HG02623 (cell line): ENCODE measurements at regions not wholly inside any gene's neighbourhood (a gene's known extent, or its start where the extent isn't known, plus 50 kb on each side); places are given as distances from the start of the nearest gene placed in this dataset.
"Not testable (repeated sequence)": the region's sequence is repeated elsewhere in the genome, so short reads cannot be mapped to it uniquely, and the experiment has no call there.

Experiments used
- ATAC-seq: cut with Tn5 transposase; IDR thresholded peaks from one replicate; pipeline ENCODE4 v1.9.1; 2021; ENCODE audit warnings: moderate library complexity; ENCODE audit not compliant: unreplicated experiment

DNA sequence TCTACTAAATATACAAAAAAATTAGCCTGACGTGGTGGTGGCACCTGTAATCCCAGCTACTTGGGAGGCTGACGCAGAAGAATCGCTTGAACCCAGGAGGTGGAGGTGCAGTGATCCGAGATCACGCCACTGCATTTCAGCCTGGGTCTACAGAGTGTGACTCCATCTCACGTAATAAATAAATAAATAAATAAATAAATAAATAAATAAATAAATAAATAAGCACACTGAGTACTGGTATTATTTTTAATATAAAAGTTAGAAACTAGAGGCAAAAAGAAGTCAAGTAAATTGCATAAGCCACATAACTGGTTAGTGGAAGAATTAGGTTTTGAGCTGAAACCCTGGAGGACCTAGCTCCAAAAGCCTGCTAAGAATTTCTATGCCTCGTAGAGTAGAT is 1262.7 kb upstream of the PABPC4L start:
- no peak for ATAC-seq

DNA sequence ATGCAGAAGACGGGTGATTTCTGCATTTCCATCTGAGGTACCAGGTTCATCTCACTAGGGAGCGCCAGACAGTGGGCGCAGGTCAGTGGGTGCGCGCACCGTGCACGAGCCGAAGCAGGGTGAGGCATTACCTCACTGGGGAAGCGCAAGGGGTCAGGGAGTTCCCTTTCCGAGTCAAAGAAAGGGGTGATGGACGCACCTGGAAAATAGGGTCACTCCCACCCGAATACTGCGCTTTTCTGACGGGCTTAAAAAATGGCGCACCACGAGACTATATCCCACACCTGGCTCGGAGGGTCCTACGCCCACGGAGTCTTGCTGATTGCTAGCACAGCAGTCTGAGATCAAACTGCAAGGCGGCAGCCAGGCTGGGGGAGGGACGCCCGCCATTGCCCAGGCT is 1246.0 kb upstream of the PABPC4L start:
- ATAC-seq: not testable (repeated sequence)

DNA sequence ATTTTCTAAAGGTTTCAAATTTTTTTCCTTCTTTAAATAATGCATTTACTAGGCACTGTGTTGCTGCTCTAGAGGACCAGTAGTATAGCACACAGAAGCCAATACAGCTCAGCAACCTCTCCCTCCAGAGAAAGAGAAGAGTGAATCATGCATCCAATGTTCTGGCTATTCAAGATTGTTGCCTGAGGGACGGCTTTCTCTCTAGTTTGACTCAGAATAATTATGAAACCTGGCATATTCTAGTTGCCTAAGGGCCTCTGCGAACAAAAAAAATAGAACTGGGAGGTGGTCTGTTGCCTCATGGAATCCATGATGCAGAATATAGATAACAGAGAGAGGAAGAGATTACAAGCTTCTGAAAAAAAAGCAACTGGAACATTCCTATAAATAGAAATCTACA is 1233.3 kb upstream of the PABPC4L start:
- ATAC-seq: no peak

DNA sequence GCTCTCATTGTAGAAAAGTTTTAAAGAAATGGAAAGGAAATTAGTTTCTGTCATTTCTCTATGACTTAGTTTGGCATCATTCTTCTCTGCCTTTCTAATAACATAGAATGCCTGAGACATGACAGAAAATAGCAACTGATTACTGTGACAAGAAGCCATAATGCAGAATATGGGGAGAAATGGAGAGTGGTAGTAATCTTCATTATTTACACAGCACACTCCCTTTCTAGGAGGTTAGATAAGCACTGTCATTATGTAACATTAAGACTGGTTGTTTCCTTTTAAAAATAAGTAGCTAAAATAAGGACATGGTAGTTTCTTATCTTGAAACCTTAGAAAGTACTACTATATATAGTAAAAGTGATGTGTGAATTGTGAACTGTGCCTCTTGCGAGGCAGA is 1227.9 kb upstream of the PABPC4L start:
- no peak for ATAC-seq

DNA sequence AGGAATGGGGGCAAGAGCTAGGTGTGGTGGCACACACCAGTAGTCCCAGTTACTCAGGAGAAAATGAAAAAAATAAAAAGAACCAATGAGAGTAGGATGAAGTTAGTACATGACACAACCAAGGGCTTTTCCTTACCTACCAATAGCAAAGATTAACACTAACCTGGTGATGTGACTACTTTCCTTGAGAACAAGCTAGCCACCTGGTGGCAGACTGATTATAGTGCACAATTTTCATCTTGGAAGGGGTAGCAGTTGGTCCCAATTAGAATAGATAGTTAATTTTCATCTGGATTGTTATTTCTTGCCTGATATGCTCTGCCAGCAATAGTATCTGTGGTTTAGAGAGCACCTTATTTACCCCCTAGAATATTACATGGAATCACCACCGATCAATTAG is 1216.8 kb upstream of the PABPC4L start:
- ATAC-seq: peak; percentile 79

DNA sequence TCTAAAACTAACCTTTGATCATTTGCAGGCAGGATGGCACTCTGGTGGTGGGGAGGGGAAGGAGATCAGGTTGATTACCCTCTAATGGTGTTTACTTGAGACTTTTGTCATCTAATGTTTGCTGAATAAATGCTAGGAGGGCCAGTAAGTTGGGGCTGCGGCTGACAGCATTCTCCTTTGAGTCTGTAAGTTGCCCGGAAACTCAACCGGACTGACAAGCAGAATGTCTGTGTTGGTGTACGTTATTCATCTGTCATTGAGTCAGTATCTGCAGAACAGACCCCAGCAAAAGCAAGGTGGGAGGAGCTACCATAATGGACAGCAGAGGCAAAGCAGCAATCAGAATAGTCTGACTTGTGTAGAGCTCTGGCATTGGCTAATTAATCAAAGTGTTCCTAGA is 1210.6 kb upstream of the PABPC4L start:
- no peak for ATAC-seq

DNA sequence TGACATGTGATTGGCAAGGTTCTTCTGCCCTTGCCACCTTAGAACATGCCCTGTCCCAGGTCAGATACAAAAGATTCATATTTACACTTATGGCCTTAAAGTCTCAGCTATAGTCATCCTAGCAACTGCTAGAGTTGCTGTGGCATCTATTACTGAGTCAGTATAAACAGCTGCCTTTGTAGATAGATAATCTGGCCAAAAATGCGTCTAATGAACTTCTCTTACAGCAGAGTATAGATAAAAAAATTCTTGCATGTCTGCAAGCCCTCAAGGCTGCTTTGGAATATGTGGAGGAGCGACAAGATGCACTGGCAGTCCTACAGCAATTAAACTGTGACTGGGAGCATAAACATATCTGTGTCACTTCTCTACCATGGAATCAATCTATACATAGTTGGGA is 1209.7 kb upstream of the PABPC4L start:
- ATAC-seq: no peak

DNA sequence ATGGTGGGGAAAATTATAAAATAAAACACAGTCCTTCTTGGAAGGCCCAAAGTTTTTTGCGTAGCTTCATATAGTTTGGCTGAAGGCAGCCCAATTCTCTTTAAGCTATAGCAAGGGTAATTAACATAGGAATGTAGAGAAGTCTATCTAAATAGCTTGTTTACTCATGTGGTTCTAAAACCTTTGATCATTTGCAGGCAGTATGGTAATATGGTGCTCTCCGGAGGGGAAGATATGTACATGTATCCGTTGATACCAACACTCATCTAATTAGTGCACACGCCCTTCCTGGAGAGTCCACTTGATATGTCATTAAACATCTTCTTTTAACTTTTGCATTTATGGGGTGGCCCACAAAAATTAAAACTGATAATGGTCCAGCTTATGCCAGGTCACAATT is 1207.7 kb upstream of the PABPC4L start:
- not testable (repeated sequence) for ATAC-seq

DNA sequence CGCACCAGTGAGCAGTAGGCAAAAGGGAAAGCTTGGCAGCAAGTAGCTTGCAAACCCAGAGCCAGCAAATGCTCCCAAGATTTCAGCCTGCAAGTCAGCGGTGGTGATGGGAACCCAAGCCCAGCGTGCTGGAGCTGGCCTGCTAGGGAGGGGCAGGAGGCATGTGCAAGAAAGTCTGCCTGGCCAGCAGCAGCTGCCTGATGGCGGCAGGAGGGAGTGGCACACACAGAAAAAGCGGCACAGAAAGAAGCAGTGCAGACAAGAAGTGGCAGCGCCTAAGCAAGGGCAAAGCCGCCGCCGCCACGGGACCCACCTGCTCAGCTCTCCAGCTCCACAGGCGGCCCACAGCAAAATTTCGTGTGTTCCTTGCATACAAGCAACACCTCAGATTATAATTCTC is 1206.5 kb upstream of the PABPC4L start:
- no peak for ATAC-seq

DNA sequence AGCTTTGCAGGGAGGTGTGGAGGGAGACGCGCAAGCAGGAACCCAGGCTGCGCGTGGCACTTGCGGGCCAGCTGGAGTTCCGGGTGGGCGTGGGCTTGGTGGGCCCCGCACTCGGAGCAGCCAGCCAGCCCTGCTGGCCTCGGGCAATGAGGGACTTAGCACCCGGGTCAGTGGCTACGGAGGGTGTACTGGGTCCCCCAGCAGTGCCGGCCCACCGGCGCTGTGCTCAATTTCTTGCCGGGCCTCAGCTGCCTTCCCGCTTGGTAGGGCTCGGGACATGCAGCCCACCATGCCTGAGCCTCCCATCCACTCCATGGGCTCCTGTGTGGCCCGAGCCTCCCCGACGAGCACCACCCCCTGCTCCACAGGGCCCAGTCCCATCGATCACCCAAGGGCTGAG is 1205.0 kb upstream of the PABPC4L start:
- ATAC-seq: not testable (repeated sequence)

DNA sequence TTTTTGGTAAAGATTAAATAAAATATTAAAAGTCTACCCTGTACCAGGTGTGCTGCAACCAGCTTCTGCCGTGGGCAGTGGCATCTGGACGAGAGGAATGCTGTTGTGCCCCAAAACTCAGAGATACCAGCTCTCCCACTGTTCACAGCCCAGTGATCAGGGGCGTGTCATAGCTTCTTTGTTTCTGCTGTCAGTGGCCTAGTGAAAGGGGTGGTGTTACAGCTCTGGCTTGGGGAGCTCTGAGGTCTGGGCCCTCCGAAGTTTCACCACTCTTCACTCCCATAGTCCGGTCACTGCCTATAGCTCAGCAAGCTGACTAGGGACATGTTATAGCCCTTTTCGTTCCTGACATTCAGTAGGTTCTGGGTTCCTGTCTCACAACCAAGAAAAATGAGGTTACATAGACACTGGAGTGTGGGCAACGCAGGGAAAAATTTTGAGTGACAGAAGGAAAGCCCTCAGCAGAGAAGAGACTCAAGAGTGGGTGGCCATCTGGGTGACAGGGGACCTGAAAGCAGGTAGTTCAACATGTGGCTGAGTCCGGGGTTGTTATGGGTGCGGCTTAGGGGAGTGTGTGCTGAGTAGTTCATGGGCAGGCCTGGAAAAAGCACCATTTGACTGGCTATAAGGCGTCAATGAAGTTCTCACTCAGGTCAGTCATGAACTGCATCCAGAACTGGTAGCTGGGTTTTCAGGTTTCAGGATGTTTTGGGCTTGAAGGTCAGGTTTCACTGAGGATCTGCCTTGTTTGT is 1184.4 kb upstream of the PABPC4L start:
- no peak for ATAC-seq

DNA sequence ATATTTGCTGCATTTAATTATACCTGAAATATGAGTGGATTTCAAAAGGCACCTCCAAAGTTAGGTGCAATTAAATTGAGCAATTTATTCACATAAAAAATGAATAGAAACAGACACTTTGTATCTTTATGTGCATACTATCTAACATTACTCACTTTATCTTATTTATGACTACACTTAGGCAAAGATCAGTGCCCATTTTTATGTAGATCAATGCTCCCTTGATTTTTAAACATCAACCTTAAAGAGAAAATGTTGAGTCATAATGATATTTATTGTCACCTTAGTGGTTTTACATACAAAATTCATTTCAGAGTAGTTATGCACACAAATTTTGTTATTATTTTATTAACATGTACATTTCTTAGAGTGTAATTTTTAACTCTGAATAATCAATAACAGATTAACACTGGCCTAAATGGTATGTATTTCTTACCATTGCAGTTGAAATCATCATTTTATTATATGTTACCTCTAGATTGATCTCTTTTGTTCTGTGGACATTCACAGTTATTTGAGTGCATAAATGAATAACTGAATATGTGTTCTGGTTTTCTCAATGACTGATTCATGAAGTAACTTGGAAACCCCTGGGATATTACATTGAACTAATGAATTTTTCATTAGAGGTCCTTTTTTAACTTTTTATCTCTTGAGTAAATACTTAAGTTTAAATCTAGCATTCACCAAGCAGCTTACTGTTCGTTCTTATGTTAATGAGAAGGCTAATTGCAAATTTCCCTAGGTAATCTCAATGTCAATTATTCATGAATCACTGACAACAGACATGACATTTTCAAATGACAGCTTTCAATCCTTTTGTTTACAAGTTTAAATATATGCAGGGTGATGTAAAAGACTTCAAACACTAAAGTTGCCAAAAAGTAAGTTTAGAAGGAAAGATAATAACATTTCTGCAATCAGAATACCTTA is 1182.0 kb upstream of the PABPC4L start:
- no peak for ATAC-seq

DNA sequence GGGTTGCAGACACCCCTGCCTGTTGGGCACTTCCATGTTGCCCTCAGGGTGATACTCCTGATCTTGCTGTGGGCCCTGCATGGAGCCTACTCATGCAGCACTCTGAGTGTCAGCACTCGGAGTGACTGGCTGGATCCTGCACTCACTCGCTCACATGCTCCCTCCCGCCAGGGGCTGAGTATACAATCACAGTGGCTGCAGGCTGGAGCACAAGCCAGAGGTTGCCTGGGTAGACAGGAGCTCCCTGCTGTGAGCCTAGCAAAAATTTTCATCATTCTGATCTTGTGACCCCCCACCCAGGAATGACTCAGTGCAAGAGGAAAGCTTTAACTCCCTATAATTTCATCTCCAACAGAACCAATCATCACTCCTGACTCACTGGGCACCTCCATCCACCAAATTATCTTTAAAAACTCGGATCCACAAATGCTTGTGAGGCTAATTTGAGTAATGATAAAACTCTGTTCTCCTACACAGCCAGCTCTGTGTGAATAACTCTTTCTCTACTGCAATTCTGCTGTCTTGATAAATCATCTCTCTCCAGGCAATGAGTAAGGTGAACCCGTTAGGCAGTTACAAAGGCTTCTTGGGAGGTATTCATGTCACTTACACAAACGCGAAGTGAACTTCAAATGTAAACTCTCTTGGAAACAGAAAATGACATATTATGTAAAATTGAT is 1180.8 kb upstream of the PABPC4L start:
- no peak for ATAC-seq

DNA sequence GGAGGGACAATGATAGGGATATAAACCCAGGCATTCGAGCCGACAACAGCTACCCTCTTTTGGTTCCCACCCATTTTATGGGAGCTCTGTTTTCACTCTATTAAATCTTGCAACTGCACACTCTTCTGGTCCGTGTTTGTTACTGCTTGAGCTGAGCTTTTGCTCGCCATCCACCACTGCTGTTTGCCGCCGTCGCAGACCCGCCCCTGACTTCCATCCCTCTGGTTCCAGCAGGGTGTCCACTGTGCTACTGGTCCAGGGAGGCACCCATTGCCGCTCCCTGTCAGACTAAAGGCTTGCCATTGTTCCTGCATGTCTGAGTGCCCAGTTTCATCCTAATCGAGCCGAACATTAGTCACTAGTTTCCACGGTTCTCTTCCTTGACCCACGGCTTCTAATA is 1170.5 kb upstream of the PABPC4L start:
- ATAC-seq: no peak

DNA sequence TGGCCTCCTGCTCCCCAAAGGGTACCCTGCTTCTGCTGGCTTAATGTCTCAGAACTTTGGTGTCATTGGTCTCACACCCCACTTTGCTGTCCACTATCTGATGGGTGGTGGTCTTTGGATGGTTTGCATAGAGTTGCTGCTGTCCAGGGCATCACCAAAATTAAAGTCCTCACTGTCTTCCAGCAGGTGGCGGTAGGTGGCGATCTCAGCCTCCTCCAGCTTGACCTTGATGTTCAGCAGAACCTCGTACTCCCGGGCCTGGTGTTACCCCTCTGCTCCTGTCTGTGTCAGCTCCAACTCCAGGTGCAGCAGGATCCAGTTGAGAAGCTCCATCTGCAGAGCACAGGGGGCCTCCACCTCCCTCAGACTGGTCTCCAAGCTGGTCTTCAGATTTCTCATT is 1169.5 kb upstream of the PABPC4L start:
- ATAC-seq: no peak

DNA sequence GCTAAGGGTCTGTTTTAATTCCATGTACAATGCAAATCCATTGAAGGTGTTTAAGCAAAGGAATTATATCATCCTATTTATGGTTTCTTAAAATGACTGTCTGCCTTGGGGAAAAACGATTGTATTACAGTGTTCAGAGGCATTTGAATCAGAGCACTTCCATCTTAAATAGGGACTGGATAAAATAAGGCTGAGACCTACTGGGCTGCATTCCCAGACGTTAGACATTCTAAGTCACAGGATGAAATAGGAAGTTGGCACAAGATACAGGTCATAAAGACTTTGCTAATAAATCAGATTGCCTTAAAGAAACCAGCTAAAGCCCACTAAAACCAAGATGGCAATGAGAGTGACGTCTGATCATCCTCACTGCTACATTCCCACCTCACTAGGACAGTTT is 1167.2 kb upstream of the PABPC4L start:
- no peak for ATAC-seq

DNA sequence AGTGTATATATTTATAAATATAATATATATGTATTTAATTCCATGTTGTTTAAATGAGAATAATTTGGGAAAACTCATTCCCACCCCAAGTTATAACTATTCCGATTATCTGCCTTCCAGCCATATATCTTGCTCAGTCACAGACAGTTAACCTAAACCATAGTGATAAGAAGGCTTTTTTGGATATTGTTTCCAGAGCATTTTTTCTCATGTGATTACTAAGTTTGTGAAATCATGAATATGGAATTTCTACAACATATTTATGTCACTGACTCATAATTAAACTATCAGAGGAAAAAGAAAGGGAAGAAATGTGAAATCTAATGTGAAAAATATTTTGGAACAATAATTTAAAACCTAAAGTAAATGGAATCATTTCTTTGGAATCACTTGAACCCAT is 1163.5 kb upstream of the PABPC4L start:
- ATAC-seq: no peak

DNA sequence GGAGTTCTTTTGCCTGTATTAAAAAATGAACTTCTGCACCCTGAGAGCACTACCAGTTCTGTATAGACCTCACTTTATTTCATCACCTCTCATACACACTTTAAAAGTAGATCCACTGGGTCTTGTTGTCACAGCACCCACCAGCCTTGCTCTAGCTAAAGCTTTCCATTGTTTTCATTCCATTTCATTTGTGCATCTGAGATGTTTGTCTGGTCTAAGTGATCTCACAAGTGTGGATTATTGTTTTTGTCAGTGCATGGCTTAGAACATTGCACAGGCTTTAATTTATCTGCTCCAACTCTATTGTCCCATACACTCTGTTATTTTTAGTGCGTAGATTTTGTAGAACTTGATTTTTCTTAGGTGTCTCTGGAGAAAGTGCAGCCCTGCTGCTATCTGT is 1157.5 kb upstream of the PABPC4L start:
- ATAC-seq: no peak

DNA sequence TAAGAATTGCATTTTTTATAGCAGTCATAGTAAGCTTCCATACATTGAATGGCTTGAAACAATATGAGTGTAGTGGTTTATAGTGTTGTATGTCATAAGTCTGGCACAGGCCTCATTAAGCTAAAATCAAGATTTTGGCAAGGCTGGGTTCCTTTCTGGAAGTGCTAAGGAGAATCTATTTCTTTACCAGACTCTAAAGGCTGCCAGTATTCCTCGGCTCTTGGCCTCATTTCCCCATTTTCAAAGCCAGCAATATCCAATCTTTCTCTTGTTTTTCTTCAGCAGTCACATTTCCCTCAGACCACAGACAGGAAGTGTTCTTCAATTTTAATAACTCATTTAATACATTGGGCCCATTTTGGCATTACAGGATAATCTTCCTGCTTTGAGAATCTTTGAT is 1155.5 kb upstream of the PABPC4L start:
- ATAC-seq: no peak

DNA sequence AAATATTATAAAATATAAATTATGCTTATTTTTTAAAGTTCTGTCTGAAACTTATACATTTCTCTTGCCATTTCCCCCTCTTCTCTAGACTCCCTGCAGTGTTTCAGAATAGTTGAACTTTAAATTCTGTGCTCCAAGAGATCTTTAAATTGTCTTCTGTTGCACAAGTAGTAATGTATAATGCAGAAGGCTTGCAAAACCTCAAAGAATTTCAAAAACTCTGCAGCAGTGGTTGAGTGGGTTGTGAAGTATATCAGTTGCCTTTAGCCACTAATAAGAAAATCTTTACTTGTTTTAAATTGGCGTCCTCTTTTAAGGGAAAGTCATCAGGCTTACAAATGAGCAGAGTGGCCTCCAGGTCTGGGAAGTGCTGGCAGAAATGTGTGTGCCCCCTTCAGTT is 1153.3 kb upstream of the PABPC4L start:
- ATAC-seq: no peak

DNA sequence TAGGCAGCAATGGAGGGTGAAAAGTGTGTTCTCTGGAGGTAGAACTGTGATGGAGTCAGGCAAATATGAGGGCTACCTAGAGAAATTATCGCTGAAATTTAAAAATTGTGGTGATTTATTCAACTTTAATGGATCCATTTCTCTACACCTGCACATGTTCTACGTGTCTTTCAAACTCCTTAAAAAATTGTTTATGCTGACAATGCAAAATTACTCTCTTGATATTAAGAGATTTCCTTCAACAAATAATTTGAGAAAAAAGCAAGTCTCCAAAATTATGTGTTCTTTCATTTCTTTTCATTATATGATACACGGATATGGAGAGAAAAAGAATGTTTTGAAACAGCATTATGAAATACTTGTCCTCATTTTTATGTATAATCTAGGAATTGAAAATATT is 1151.4 kb upstream of the PABPC4L start:
- ATAC-seq: no peak

DNA sequence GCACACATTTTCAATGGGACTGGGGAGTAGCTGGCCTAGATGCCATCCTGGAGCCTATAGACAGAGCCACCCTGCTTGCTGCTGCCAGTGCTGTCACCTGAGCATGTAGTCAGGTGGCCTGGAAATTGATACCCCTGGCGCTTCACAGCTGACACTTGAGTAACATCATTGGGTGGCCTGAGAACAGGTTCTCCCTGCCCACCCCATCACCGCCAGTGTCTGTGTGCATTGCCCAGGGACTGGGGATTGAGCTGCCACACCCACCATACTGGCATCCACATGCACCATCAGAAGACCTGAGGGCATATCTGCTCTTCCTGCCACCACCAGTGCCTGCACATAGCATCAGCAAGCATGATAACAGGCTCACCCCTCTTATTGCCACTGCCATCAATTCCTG is 1142.9 kb upstream of the PABPC4L start:
- no peak for ATAC-seq
